Lower leg skin (tissue), 3 donors: ENCODE measurements at regions not wholly inside any gene's neighbourhood (a gene's known extent, or its start where the extent isn't known, plus 50 kb on each side); places are given as distances from the start of the nearest gene placed in this dataset.

Experiments used
- CTCF ChIP-seq, 3 donors: fragments of 450-650 bp; IDR thresholded peaks; one replicate each; pipeline ENCODE4 v1.5.1; 2016; ENCODE audit warnings: antibody characterized with exemption in 3 of 3, mild to moderate bottlenecking in 3 of 3, moderate library complexity in 2 of 3
- POLR2A ChIP-seq, 2 donors: fragments of 450-650 bp; IDR thresholded peaks; one replicate each; pipeline ENCODE4 v1.6.1; 2016 to 2017; ENCODE audit warnings: antibody characterized with exemption in 2 of 2, mild to moderate bottlenecking in 1 of 2, moderate library complexity in 1 of 2

- TF ChIP-seq POLR2A (IDR thresholded peaks at IDR 0.05) (no peak), CTCF (IDR thresholded peaks at IDR 0.05) (no peak)
These were observed 715.9 kb downstream of the SMARCA1 start for GRCh38 chrX:128807367-128807766.
